IMR-90 (cell line): ENCODE measurements at regions not wholly inside any gene's neighbourhood (a gene's known extent, or its start where the extent isn't known, plus 50 kb on each side); places are given as distances from the start of the nearest gene placed in this dataset.

Experiments
- ATAC-seq: fragments of 200-7000 bp; cut with Tn5 transposase; 2 replicates; pipeline ENCODE4 v1.9.1; 2020; ENCODE audit warnings: low read depth, mild to moderate bottlenecking, moderate library complexity
- BruUV-seq: library from RNA; stranded (reverse); fragments of 400-500 nt; replicated peaks from 2 replicates; lab custom pipeline; 2021; lab: Mats Ljungman, UMichigan
- CTCF ChIA-PET: fragments of 300-600 bp; formaldehyde crosslinking; extraction: SDS; loops from one replicate; lab custom pipeline; 2021; ENCODE audit warnings: antibody characterized with exemption; lab: Yijun Ruan, JAX
- POLR2A ChIA-PET: fragments of 300-600 bp; sonication (Branson Sonifier 250); formaldehyde crosslinking; loops from one replicate; lab custom pipeline; 2022; ENCODE audit warnings: antibody characterized with exemption; ENCODE audit not compliant: unreplicated experiment; lab: Charles Lee
- DNase-seq: peaks from one replicate; pipeline ENCODE4 v3.0.0; 2013
- H2AFZ ChIP-seq: replicated peaks from 2 replicates; pipeline ENCODE3; 2013; ENCODE audit warnings: low read length, mild to moderate bottlenecking; ENCODE audit not compliant: poor library complexity
- H2AK5ac ChIP-seq: 2 replicates; pipeline ENCODE4 v1.6.1; 2013; ENCODE audit warnings: low read depth, low read length, inconsistent platforms
- H2AK9ac ChIP-seq: replicated peaks from 2 replicates; pipeline ENCODE3; 2013; ENCODE audit warnings: mild to moderate bottlenecking, low read depth, low read length, moderate library complexity; ENCODE audit not compliant: poor library complexity
- H2BK120ac ChIP-seq: 2 replicates; pipeline ENCODE4 v1.6.1; 2013; ENCODE audit warnings: low read depth, low read length, inconsistent platforms
- H2BK15ac ChIP-seq: 3 replicates; pipeline ENCODE4 v1.6.1; 2013; ENCODE audit warnings: low read depth, low read length, inconsistent platforms
- H2BK20ac ChIP-seq: 2 replicates; pipeline ENCODE4 v1.6.1; 2013; ENCODE audit warnings: low read depth, mild to moderate bottlenecking, inconsistent platforms, low read length, moderate library complexity
- H2BK5ac ChIP-seq: 2 replicates; pipeline ENCODE4 v1.6.1; 2013; ENCODE audit warnings: mild to moderate bottlenecking, low read depth, low read length, inconsistent platforms; ENCODE audit not compliant: poor library complexity, severe bottlenecking
- H3K14ac ChIP-seq: replicated peaks from 2 replicates; pipeline ENCODE4 v1.6.1; 2013; ENCODE audit warnings: low read depth, low read length, inconsistent platforms
- H3K18ac ChIP-seq: 2 replicates; pipeline ENCODE4 v1.6.1; 2013; ENCODE audit warnings: low read depth, low read length, control low read depth
- H3K23ac ChIP-seq: 2 replicates; pipeline ENCODE4 v1.6.1; 2013; ENCODE audit warnings: low read depth, low read length, inconsistent platforms
- H3K27ac ChIP-seq: 2 replicates; pipeline ENCODE4 v1.5.1; 2013; ENCODE audit warnings: mild to moderate bottlenecking, control low read depth, low read length; ENCODE audit not compliant: insufficient read depth
- H3K27me3 ChIP-seq: 2 replicates; pipeline ENCODE4 v1.6.1; 2013; ENCODE audit warnings: low read length; ENCODE audit not compliant: control insufficient read depth, insufficient read depth
- H3K36me3 ChIP-seq: 2 replicates; pipeline ENCODE4 v1.6.1; 2013; ENCODE audit warnings: low read length, mixed read lengths; ENCODE audit not compliant: control insufficient read depth, insufficient read depth
- H3K4ac ChIP-seq: 2 replicates; pipeline ENCODE4 v1.6.1; 2013; ENCODE audit warnings: low read depth, low read length, inconsistent platforms
- H3K4me1 ChIP-seq: 2 replicates; pipeline ENCODE4 v1.6.1; 2013; ENCODE audit warnings: low read length, mixed read lengths; ENCODE audit not compliant: control insufficient read depth, insufficient read depth
- H3K4me2 ChIP-seq: 2 replicates; pipeline ENCODE4 v1.6.1; 2013; ENCODE audit warnings: low read depth, mild to moderate bottlenecking, control low read depth, low read length, moderate library complexity
- H3K4me3 ChIP-seq: 2 replicates; pipeline ENCODE4 v1.5.1; 2013; ENCODE audit warnings: low read depth, mild to moderate bottlenecking, control low read depth, low read length, moderate library complexity; ENCODE audit not compliant: insufficient read depth
- H3K56ac ChIP-seq: 2 replicates; pipeline ENCODE4 v1.6.1; 2013; ENCODE audit warnings: low read length, inconsistent platforms; ENCODE audit not compliant: insufficient read depth; ENCODE audit errors: extremely low read depth
- H3K79me1 ChIP-seq, 2 experiments: 2 replicates each; pipeline ENCODE4 v1.6.1; 2013; ENCODE audit warnings: low read length in 2 of 2, inconsistent platforms in 1 of 2, low read depth in 1 of 2
- H3K9ac ChIP-seq: 2 replicates; pipeline ENCODE4 v1.6.1; 2013; ENCODE audit warnings: low read depth, low read length, control low read depth
- H3K9me1 ChIP-seq: 2 replicates; pipeline ENCODE4 v1.6.1; 2013; ENCODE audit warnings: low read length, inconsistent platforms; ENCODE audit not compliant: insufficient read depth
- H3K9me3 ChIP-seq: 2 replicates; pipeline ENCODE4 v1.6.1; 2013; ENCODE audit warnings: low read length; ENCODE audit not compliant: control insufficient read depth, insufficient read depth
- H4K20me1 ChIP-seq: 2 replicates; pipeline ENCODE4 v1.6.1; 2013; ENCODE audit warnings: low read length, inconsistent platforms; ENCODE audit not compliant: insufficient read depth
- H4K5ac ChIP-seq: 2 replicates; pipeline ENCODE4 v1.6.1; 2013; ENCODE audit warnings: mild to moderate bottlenecking, low read depth, low read length, control low read depth
- H4K8ac ChIP-seq, 2 experiments: 2 replicates each; pipeline ENCODE4 v1.6.1; 2013; ENCODE audit warnings: low read depth in 2 of 2, low read length in 2 of 2, control low read depth in 1 of 2, inconsistent platforms in 1 of 2
- H4K91ac ChIP-seq: 2 replicates; pipeline ENCODE4 v1.6.1; 2013; ENCODE audit warnings: low read depth, low read length, inconsistent platforms; ENCODE audit not compliant: insufficient read depth
- BHLHE40 ChIP-seq: fragments of 150-350 bp; IDR thresholded peaks from 2 replicates; pipeline ENCODE4 v1.6.1; 2016; ENCODE audit warnings: mild to moderate bottlenecking, low read depth, low read length
- CEBPB ChIP-seq: IDR thresholded peaks from 2 replicates; pipeline ENCODE4 v1.6.1; 2012; ENCODE audit warnings: low read depth, low read length, improper control_type of control experiment
- CHD1 ChIP-seq: IDR thresholded peaks from 2 replicates; pipeline ENCODE4 v1.6.1; 2012; ENCODE audit warnings: low read depth, low read length, improper control_type of control experiment
- FOS ChIP-seq: fragments of 150-350 bp; IDR thresholded peaks from 2 replicates; pipeline ENCODE4 v1.6.1; 2016; ENCODE audit warnings: low read depth, low read length
- MAFK ChIP-seq: IDR thresholded peaks from 2 replicates; pipeline ENCODE4 v1.6.1; 2012; ENCODE audit warnings: low read depth, low read length, improper control_type of control experiment
- MAZ ChIP-seq: IDR thresholded peaks from 2 replicates; pipeline ENCODE4 v1.6.1; 2012; ENCODE audit warnings: low read depth, mild to moderate bottlenecking, low read length, improper control_type of control experiment, moderate library complexity, borderline replicate concordance
- MXI1 ChIP-seq: IDR thresholded peaks from 2 replicates; pipeline ENCODE4 v1.6.1; 2012; ENCODE audit warnings: low read depth, mild to moderate bottlenecking, low read length, moderate library complexity, borderline replicate concordance
- NFE2L2 ChIP-seq: fragments of 150-350 bp; IDR thresholded peaks from 2 replicates; pipeline ENCODE4 v1.6.1; 2016; ENCODE audit warnings: low read depth, mild to moderate bottlenecking, low read length
- POLR2A ChIP-seq: IDR thresholded peaks from 2 replicates; pipeline ENCODE4 v1.6.1; 2012; ENCODE audit warnings: mild to moderate bottlenecking, low read depth, low read length
- RAD21 ChIP-seq: IDR thresholded peaks from 2 replicates; pipeline ENCODE4 v1.6.1; 2012; ENCODE audit warnings: low read length, improper control_type of control experiment
- RCOR1 ChIP-seq: IDR thresholded peaks from 2 replicates; pipeline ENCODE4 v1.6.1; 2012; ENCODE audit warnings: mild to moderate bottlenecking, low read length, improper control_type of control experiment; ENCODE audit not compliant: insufficient replicate concordance
- RFX5 ChIP-seq: IDR thresholded peaks from 2 replicates; pipeline ENCODE4 v1.8.0; 2012; ENCODE audit warnings: low read depth, mild to moderate bottlenecking, low read length, moderate library complexity
- SMC3 ChIP-seq: fragments of 150-350 bp; IDR thresholded peaks from 2 replicates; pipeline ENCODE4 v1.6.1; 2016; ENCODE audit warnings: low read depth, mild to moderate bottlenecking, antibody characterized with exemption, low read length, moderate library complexity
- dilution Hi-C: fragments of 300-500 bp; cut with HindIII; formaldehyde crosslinking; loops from one replicate; pipeline ENCODE4 v1.14.3; 2018; ENCODE audit warnings: low sequenced_read_pairs; ENCODE audit not compliant: unreplicated experiment
- in situ Hi-C: fragments of 300-500 bp; cut with MboI; formaldehyde crosslinking; loops from 3 replicates; pipeline ENCODE4 v1.14.3; 2019; ENCODE audit warnings: low sequenced_read_pairs, inconsistent platforms, mixed read lengths
- intact Hi-C: fragments of 100-400 bp; cut with micrococcal nuclease; formaldehyde crosslinking; loops from 2 replicates; pipeline ENCODE4 v1.10.0; 2022
- TF ChIP-seq, protein P1 (sequence below): conservative IDR thresholded peaks from 2 replicates; pipeline ENCODE4 v1.5.1; 2012; ENCODE audit warnings: mild to moderate bottlenecking, low read depth, low read length, improper control_type of control experiment
- TF ChIP-seq, protein P2 (sequence below): fragments of 150-350 bp; IDR thresholded peaks from 2 replicates; pipeline ENCODE4 v1.6.1; 2017; ENCODE audit warnings: mild to moderate bottlenecking, antibody characterized with exemption, low read length, low read depth
- TF ChIP-seq, protein P3 (sequence below): fragments of 150-350 bp; IDR thresholded peaks from 2 replicates; pipeline ENCODE4 v1.6.1; 2016; ENCODE audit warnings: low read depth, mild to moderate bottlenecking, low read length, moderate library complexity, borderline replicate concordance

DNA sequence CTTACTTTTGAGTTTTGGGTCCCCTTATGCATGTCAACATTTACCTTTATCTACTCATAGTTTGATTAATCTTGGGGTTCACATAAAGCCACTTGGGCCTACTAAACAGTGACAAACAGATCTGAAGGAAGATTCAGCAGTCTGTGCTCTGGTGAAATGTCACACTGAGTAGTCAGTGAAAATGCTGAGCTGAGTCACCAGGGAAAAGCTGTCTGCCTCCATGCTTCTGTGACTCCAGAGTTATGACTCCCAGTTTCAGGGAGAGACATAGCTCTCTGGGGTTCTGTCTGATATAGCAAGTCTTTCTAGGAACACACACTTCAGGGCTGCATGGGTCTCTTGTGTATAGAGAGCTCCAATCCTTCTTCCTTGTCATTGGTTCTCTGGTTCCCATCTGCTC lies 406.3 kb upstream of the FAR2 start:
- in situ Hi-C loops (no loop called here), intact Hi-C loops (no loop called here), dilution Hi-C loops (no loop called here)
- Histone ChIP-seq H2BK15ac (no peak overlapping the region), H3K4ac (no peak overlapping the region), H2BK20ac (no peak overlapping the region), H4K20me1 (no peaks in the 10 kb centered on the region), H2AK9ac (no peak overlapping the region), H3K9me1 (no peaks in the 10 kb centered on the region), H3K4me3 (no peak overlapping the region), H3K9me3 (no peaks in the 10 kb centered on the region), H2BK120ac (no peak overlapping the region), H3K27me3 (no peaks in the 10 kb centered on the region), H3K27ac (no peak overlapping the region), H3K9ac (no peak overlapping the region), H4K8ac (no peak overlapping the region), H3K23ac (no peak overlapping the region), H4K91ac (no peak overlapping the region), H2BK5ac (no peak overlapping the region), H3K18ac (no peak overlapping the region), H3K14ac (no peak overlapping the region), H2AFZ (peak overlapping the region; percentile 1), H3K4me1 (peaks cover 1% of the 10 kb centered on the region; the same call in 1 of the 2 replicates), H3K56ac (no peak overlapping the region), H3K36me3 (no peaks in the 10 kb centered on the region), H3K4me2 (no peak overlapping the region), H2AK5ac (no peak overlapping the region), H4K5ac (no peak overlapping the region), H3K79me1 (no peaks in the 10 kb centered on the region)
- BruUV-seq: no TSS peak
- TF ChIP-seq BHLHE40: no peak
- TF ChIP-seq, protein P1, sequence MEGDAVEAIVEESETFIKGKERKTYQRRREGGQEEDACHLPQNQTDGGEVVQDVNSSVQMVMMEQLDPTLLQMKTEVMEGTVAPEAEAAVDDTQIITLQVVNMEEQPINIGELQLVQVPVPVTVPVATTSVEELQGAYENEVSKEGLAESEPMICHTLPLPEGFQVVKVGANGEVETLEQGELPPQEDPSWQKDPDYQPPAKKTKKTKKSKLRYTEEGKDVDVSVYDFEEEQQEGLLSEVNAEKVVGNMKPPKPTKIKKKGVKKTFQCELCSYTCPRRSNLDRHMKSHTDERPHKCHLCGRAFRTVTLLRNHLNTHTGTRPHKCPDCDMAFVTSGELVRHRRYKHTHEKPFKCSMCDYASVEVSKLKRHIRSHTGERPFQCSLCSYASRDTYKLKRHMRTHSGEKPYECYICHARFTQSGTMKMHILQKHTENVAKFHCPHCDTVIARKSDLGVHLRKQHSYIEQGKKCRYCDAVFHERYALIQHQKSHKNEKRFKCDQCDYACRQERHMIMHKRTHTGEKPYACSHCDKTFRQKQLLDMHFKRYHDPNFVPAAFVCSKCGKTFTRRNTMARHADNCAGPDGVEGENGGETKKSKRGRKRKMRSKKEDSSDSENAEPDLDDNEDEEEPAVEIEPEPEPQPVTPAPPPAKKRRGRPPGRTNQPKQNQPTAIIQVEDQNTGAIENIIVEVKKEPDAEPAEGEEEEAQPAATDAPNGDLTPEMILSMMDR: no peak
- TF ChIP-seq FOS: no peak
- no peak for TF ChIP-seq CHD1
- no peak for TF ChIP-seq NFE2L2
- TF ChIP-seq RAD21: no peak
- TF ChIP-seq MXI1: no peak
- TF ChIP-seq MAFK: no peak
- no peak for TF ChIP-seq RFX5
- no peak for TF ChIP-seq POLR2A
- TF ChIP-seq, protein P2, sequence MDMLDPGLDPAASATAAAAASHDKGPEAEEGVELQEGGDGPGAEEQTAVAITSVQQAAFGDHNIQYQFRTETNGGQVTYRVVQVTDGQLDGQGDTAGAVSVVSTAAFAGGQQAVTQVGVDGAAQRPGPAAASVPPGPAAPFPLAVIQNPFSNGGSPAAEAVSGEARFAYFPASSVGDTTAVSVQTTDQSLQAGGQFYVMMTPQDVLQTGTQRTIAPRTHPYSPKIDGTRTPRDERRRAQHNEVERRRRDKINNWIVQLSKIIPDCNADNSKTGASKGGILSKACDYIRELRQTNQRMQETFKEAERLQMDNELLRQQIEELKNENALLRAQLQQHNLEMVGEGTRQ: no peak
- TF ChIP-seq MAZ: no peak
- TF ChIP-seq CEBPB: no peak
- TF ChIP-seq SMC3: no peak
- no peak for TF ChIP-seq RCOR1
- TF ChIP-seq, protein P3, sequence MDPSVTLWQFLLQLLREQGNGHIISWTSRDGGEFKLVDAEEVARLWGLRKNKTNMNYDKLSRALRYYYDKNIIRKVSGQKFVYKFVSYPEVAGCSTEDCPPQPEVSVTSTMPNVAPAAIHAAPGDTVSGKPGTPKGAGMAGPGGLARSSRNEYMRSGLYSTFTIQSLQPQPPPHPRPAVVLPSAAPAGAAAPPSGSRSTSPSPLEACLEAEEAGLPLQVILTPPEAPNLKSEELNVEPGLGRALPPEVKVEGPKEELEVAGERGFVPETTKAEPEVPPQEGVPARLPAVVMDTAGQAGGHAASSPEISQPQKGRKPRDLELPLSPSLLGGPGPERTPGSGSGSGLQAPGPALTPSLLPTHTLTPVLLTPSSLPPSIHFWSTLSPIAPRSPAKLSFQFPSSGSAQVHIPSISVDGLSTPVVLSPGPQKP: no peak
- POLR2A ChIA-PET: no interaction called here
- peak; percentile 42 for DNase-seq
- CTCF ChIA-PET: no interaction called here
- ATAC-seq: peak; percentile 80
